GM18861 (cell line): ENCODE measurements at regions not wholly inside any gene's neighbourhood (a gene's known extent, or its start where the extent isn't known, plus 50 kb on each side); places are given as distances from the start of the nearest gene placed in this dataset.

ENCODE experiments used
- ATAC-seq: cut with Tn5 transposase; IDR thresholded peaks from one replicate; pipeline ENCODE4 v1.9.1; 2021; ENCODE audit not compliant: unreplicated experiment

GRCh38 chr2:5841126-5841525, 148.9 kb downstream of the SOX11 start:
- ATAC-seq = no peak

GRCh38 chr2:5842326-5842725, 150.1 kb downstream of the SOX11 start:
- no peak for ATAC-seq

GRCh38 chr2:5845798-5846330, 153.7 kb downstream of the SOX11 start:
- no peak for ATAC-seq

GRCh38 chr2:5846881-5847280, 154.7 kb downstream of the SOX11 start:
- ATAC-seq = no peak

- ATAC-seq = no peak
These were observed 157.4 kb downstream of the SOX11 start for GRCh38 chr2:5849562-5849961.

GRCh38 chr2:5851410-5851809, 159.2 kb downstream of the SOX11 start:
- no peak for ATAC-seq

GRCh38 chr2:5854797-5855196, 162.6 kb downstream of the SOX11 start:
- ATAC-seq = no peak

GRCh38 chr2:5867056-5867455, 174.9 kb downstream of the SOX11 start:
- ATAC-seq = no peak

- ATAC-seq = no peak
These were observed 176.7 kb downstream of the SOX11 start for GRCh38 chr2:5868931-5869330.

GRCh38 chr2:5869936-5870335, 177.8 kb downstream of the SOX11 start:
- no peak for ATAC-seq

GRCh38 chr2:5877360-5877759, 185.2 kb downstream of the SOX11 start:
- ATAC-seq = no peak

GRCh38 chr2:5885451-5886173, 193.4 kb downstream of the SOX11 start:
- no peak for ATAC-seq

- no peak for ATAC-seq
These were observed 194.3 kb downstream of the SOX11 start for GRCh38 chr2:5886462-5886861.

- no peak for ATAC-seq
These were observed 195.9 kb downstream of the SOX11 start for GRCh38 chr2:5888126-5888525.

GRCh38 chr2:5889519-5889918, 197.3 kb downstream of the SOX11 start:
- ATAC-seq = no peak

GRCh38 chr2:5894355-5894754, 202.2 kb downstream of the SOX11 start:
- ATAC-seq = no peak

GRCh38 chr2:5895284-5895683, 203.1 kb downstream of the SOX11 start:
- ATAC-seq = no peak

GRCh38 chr2:5897249-5897648, 205.1 kb downstream of the SOX11 start:
- no peak for ATAC-seq

- ATAC-seq = no peak
These were observed 206.5 kb downstream of the SOX11 start for GRCh38 chr2:5898667-5899066.

GRCh38 chr2:5905661-5906060, 213.5 kb downstream of the SOX11 start:
- ATAC-seq = no peak

- no peak for ATAC-seq
These were observed 215.9 kb downstream of the SOX11 start for GRCh38 chr2:5908071-5908470.

GRCh38 chr2:5911718-5912117, 219.5 kb downstream of the SOX11 start:
- no peak for ATAC-seq
